ENCODE measurements at regions not wholly inside any gene's neighbourhood (a gene's known extent, or its start where the extent isn't known, plus 50 kb on each side); places are given as distances from the start of the nearest gene placed in this dataset.
A peak's percentile ranks its signal among the peaks of the same experiment; 100 is the strongest.

DNA sequence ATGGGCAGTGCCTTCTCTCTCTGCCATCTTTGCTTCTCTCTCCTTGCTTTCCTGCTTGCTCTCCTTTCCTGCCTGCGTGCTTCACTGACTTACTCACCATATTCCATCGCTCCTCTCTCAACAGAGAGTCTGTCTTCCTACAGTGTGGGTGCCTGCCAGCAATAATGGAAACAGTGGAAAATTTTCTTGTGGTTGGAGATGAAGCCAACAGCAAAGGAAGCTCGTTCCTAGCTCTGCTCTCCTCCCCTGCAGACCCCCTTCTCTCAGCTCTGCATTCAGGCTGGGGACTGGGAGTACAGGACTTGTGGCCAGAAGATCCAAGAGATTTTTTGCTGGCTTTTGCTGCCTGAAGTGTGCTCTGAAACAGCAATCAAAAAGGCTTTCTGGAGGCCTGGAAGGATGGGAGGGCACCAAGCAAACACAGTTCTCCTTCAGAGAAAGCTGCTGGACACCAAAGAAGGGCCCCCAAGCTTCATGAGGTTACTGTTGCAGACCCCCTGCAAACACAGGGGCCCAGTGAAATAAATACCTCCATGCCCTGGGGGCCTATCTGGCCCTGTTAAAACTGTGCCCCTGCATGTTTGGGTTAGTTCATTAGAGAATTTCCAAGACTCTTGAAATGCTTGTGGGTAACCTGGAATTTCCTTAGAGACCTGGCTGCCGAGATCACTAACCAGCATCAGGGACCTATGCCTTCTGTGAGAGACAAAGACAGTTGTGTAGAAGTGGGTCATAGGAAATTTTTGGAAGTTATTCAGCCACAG is 149.9 kb upstream of the RASGRP1 start:
- no peaks in the 10 kb centered on the region for H3K27me3 Mint-ChIP-seq (ENCODE audit: unreplicated experiment)
- DNase-seq (ENCODE audit: extremely low spot score, unreplicated experiment): peak; percentile 91
- TF ChIP-seq, protein P1, sequence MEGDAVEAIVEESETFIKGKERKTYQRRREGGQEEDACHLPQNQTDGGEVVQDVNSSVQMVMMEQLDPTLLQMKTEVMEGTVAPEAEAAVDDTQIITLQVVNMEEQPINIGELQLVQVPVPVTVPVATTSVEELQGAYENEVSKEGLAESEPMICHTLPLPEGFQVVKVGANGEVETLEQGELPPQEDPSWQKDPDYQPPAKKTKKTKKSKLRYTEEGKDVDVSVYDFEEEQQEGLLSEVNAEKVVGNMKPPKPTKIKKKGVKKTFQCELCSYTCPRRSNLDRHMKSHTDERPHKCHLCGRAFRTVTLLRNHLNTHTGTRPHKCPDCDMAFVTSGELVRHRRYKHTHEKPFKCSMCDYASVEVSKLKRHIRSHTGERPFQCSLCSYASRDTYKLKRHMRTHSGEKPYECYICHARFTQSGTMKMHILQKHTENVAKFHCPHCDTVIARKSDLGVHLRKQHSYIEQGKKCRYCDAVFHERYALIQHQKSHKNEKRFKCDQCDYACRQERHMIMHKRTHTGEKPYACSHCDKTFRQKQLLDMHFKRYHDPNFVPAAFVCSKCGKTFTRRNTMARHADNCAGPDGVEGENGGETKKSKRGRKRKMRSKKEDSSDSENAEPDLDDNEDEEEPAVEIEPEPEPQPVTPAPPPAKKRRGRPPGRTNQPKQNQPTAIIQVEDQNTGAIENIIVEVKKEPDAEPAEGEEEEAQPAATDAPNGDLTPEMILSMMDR (IDR thresholded peaks at IDR 0.05): no peak
- H3K9me3 Mint-ChIP-seq (ENCODE audit: unreplicated experiment): no peaks in the 10 kb centered on the region
- peaks cover 40% of the 10 kb centered on the region for H3K4me1 Mint-ChIP-seq (ENCODE audit: unreplicated experiment)
- H3K4me3 Mint-ChIP-seq (ENCODE audit: unreplicated experiment): peak overlapping the region; percentile 18
- H3K36me3 Mint-ChIP-seq (ENCODE audit: unreplicated experiment): no peaks in the 10 kb centered on the region
- H3K27ac Mint-ChIP-seq (ENCODE audit: unreplicated experiment): peak overlapping the region; percentile 79

DNA sequence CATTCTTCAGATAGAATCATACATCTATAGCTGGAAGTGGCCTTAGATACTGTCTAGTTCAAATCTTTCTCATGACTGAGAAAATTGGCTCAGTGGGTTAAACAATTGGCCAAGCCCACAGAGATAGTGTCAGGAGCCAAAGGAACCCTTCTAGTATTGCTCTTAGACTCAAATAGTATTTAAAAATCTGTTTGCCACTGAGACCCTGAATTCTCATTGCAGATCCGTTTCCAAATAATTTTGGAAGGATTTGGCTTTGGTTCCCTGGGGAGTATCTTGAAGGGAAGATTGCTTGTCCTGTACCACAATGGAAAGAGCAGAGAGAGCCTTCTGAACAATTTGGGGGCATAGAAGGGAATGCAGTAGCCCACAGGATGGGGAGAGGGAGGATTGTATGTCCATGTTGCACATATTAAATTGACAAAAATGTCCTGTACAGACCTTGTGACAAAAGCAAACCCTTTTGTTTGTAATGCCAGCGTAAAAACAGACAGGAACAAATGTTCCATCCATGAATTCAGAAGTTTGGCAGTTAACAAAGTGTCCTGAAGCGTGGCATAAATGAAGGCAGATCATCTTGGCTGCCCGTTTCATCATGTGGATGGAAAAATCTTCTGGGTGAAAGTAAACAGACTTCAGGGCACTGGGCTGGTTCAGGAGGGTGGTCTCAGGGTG is 156.4 kb upstream of the RASGRP1 start:
- no peak for DNase-seq (ENCODE audit: extremely low spot score, unreplicated experiment)
- no peaks in the 10 kb centered on the region for H3K36me3 Mint-ChIP-seq (ENCODE audit: unreplicated experiment)
- TF ChIP-seq, protein P1 (IDR thresholded peaks at IDR 0.05): no peak
- peaks cover 17% of the 10 kb centered on the region for H3K4me1 Mint-ChIP-seq (ENCODE audit: unreplicated experiment)
- H3K4me3 Mint-ChIP-seq (ENCODE audit: unreplicated experiment): no peak overlapping the region
- no peaks in the 10 kb centered on the region for H3K9me3 Mint-ChIP-seq (ENCODE audit: unreplicated experiment)
- peak overlapping the region; percentile 70 for H3K27ac Mint-ChIP-seq (ENCODE audit: unreplicated experiment)
- H3K27me3 Mint-ChIP-seq (ENCODE audit: unreplicated experiment): no peaks in the 10 kb centered on the region

DNA sequence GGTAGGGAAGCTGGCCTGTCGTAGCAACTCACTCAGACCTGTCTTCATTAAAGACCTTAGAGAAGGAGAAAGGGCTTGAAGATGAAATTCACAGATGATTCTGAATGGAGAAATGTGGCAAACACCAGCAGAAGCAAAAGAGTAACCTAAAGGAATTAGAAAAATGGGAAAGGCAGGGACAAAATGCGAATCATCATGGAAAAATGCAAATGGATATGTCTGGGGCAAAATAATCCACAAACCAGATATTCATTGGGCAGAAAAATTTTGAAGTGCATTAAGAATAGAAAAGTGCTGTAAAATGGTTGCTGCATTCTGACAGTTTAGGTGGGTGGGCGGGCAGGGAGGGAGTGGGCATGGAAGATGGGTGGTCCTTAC is 156.9 kb upstream of the RASGRP1 start:
- Mint-ChIP-seq H3K27me3 (ENCODE audit: unreplicated experiment) (no peaks in the 10 kb centered on the region), H3K36me3 (ENCODE audit: unreplicated experiment) (no peaks in the 10 kb centered on the region), H3K9me3 (ENCODE audit: unreplicated experiment) (no peaks in the 10 kb centered on the region), H3K4me3 (ENCODE audit: unreplicated experiment) (no peak overlapping the region), H3K27ac (ENCODE audit: unreplicated experiment) (peak overlapping the region; percentile 70), H3K4me1 (ENCODE audit: unreplicated experiment) (peaks cover 17% of the 10 kb centered on the region)
- DNase-seq (ENCODE audit: extremely low spot score, unreplicated experiment): no peak
- TF ChIP-seq, protein P1 (IDR thresholded peaks at IDR 0.05): no peak

DNA sequence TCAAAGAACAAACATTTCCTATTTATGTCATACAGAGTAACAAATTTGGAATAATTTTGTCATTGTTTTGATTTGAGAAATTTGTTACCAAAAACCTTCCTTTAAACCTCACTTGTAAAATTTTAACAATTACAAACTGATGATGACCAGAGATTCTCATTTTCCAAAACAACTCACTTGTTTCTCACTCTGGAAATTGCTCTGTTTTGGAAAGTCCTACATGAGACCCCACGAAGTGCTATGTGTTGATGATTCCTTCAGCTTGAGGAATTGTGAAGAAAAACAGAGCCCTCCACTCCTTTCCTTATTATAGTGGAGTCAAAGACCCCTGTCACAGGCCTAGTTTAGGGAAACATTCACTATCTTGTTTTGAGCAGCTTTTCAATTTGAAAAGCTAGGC is 157.6 kb upstream of the RASGRP1 start:
- Mint-ChIP-seq H3K9me3 (ENCODE audit: unreplicated experiment) (no peaks in the 10 kb centered on the region), H3K4me1 (ENCODE audit: unreplicated experiment) (peaks cover 17% of the 10 kb centered on the region), H3K27me3 (ENCODE audit: unreplicated experiment) (no peaks in the 10 kb centered on the region), H3K36me3 (ENCODE audit: unreplicated experiment) (no peaks in the 10 kb centered on the region), H3K27ac (ENCODE audit: unreplicated experiment) (no peak overlapping the region), H3K4me3 (ENCODE audit: unreplicated experiment) (no peak overlapping the region)
- no peak for DNase-seq (ENCODE audit: extremely low spot score, unreplicated experiment)
- TF ChIP-seq, protein P1 (IDR thresholded peaks at IDR 0.05): no peak

DNA sequence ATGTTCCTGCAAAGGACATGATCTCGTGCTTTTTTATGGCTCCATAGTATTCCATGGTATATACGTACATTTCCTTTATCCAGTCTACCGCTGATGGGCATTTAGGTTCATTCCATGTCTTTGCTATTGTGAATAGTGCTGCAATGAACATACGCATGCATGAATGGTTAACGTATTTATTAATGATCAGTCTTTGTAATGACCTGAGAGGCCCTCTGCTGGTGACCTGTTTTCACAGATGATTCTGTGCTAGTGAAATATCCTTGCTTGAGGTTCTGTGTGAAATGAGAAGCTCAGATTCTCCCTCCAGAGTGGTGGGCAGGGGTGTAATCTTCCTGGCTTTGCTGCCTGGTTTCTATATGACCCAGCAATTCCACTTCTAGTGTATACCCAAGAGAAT is 160.2 kb upstream of the RASGRP1 start:
- Mint-ChIP-seq H3K4me3 (ENCODE audit: unreplicated experiment) (no peak overlapping the region), H3K36me3 (ENCODE audit: unreplicated experiment) (no peaks in the 10 kb centered on the region), H3K27me3 (ENCODE audit: unreplicated experiment) (no peaks in the 10 kb centered on the region), H3K9me3 (ENCODE audit: unreplicated experiment) (no peaks in the 10 kb centered on the region), H3K27ac (ENCODE audit: unreplicated experiment) (no peak overlapping the region), H3K4me1 (ENCODE audit: unreplicated experiment) (peaks cover 17% of the 10 kb centered on the region)
- no peak for DNase-seq (ENCODE audit: extremely low spot score, unreplicated experiment)
- TF ChIP-seq, protein P1 (IDR thresholded peaks at IDR 0.05): no peak

Measured in osteocyte (in vitro differentiated cells).